HepG2 (cell line): ENCODE measurements at regions not wholly inside any gene's neighbourhood (a gene's known extent, or its start where the extent isn't known, plus 50 kb on each side); places are given as distances from the start of the nearest gene placed in this dataset.

Source experiments
- CBX1 ChIP-seq: IDR thresholded peaks from one replicate; pipeline ENCODE4 v1.6.1; 2016; ENCODE audit warnings: antibody characterized with exemption, low read depth
- CEBPB ChIP-seq: IDR thresholded peaks from 2 replicates; pipeline ENCODE4 v1.6.1; 2011; ENCODE audit warnings: low read depth, low read length, improper control_type of control experiment, borderline replicate concordance
- EED ChIP-seq: sonication (generic); formaldehyde crosslinking; IDR thresholded peaks from 2 replicates; pipeline ENCODE4 v1.5.0; 2020; ENCODE audit warnings: mild to moderate bottlenecking, missing genetic modification reagents
- ELF4 ChIP-seq: sonication (generic); formaldehyde crosslinking; IDR thresholded peaks from 2 replicates; pipeline ENCODE4 v1.5.0; 2020; ENCODE audit warnings: missing genetic modification reagents, mild to moderate bottlenecking, moderate library complexity, borderline replicate concordance
- FOXJ3 ChIP-seq: sonication (generic); formaldehyde crosslinking; IDR thresholded peaks from 2 replicates; pipeline ENCODE4 v1.4.0; 2020; ENCODE audit warnings: missing genetic modification reagents, mild to moderate bottlenecking, borderline replicate concordance
- LCORL ChIP-seq, 2 experiments: fragments of 450-650 bp in 1 of 2; sonication (generic) in 1 of 2; formaldehyde crosslinking in 1 of 2; IDR thresholded peaks; 2 replicates each; pipeline versions ENCODE4 v1.5.0 to v1.6.1; 2017 to 2020; ENCODE audit warnings: antibody characterized with exemption in 1 of 2, missing genetic modification reagents in 1 of 2
- MAZ ChIP-seq, 2 experiments: sonication (generic) in 1 of 2; formaldehyde crosslinking in 1 of 2; IDR thresholded peaks; 2 replicates each; pipeline versions ENCODE4 v1.5.0 to v1.6.1; 2012 to 2020; ENCODE audit warnings: low read depth in 2 of 2, mild to moderate bottlenecking in 2 of 2, borderline replicate concordance in 1 of 2, improper control_type of control experiment in 1 of 2, low read length in 1 of 2, missing genetic modification reagents in 1 of 2, moderate library complexity in 1 of 2
- MIXL1 ChIP-seq: IDR thresholded peaks from 2 replicates; pipeline ENCODE4 v1.6.1; 2016
- MTA1 ChIP-seq: sonication (generic); formaldehyde crosslinking; IDR thresholded peaks from 2 replicates; pipeline ENCODE4 v1.4.0; 2020; ENCODE audit warnings: missing genetic modification reagents, mild to moderate bottlenecking, borderline replicate concordance
- SNAPC2 ChIP-seq: sonication (generic); formaldehyde crosslinking; IDR thresholded peaks from 2 replicates; pipeline ENCODE4 v1.8.1; 2022; ENCODE audit warnings: mild to moderate bottlenecking, missing genetic modification reagents
- SPEN ChIP-seq: sonication (generic); formaldehyde crosslinking; IDR thresholded peaks from 2 replicates; pipeline ENCODE4 v1.5.1; 2020; ENCODE audit warnings: low read depth, mild to moderate bottlenecking, missing genetic modification reagents
- ZBTB4 ChIP-seq: sonication (generic); formaldehyde crosslinking; IDR thresholded peaks from 2 replicates; pipeline ENCODE4 v1.4.0; 2020; ENCODE audit warnings: missing genetic modification reagents, mild to moderate bottlenecking, borderline replicate concordance
- ZFP1 ChIP-seq: IDR thresholded peaks from 2 replicates; pipeline ENCODE4 v1.6.1; 2016
- ZNF142 ChIP-seq: sonication (generic); formaldehyde crosslinking; IDR thresholded peaks from 2 replicates; pipeline ENCODE4 v1.4.0; 2020; ENCODE audit warnings: missing genetic modification reagents
- ZNF232 ChIP-seq: sonication (generic); formaldehyde crosslinking; IDR thresholded peaks from 2 replicates; pipeline ENCODE4 v1.4.0; 2020; ENCODE audit warnings: missing genetic modification reagents, borderline replicate concordance
- ZNF275 ChIP-seq: sonication (generic); formaldehyde crosslinking; IDR thresholded peaks from 2 replicates; pipeline ENCODE4 v1.8.0; 2022; ENCODE audit warnings: missing genetic modification reagents, mild to moderate bottlenecking, inconsistent platforms, borderline replicate concordance
- ZNF777 ChIP-seq: sonication (generic); formaldehyde crosslinking; IDR thresholded peaks from 2 replicates; pipeline ENCODE4 v1.4.0; 2020; ENCODE audit warnings: missing genetic modification reagents
- ZSCAN31 ChIP-seq: sonication (generic); formaldehyde crosslinking; IDR thresholded peaks from 2 replicates; pipeline ENCODE4 v1.5.0; 2020; ENCODE audit warnings: low read depth, mild to moderate bottlenecking, missing genetic modification reagents

GRCh38 chr14:23883684-23884540, 69.7 kb upstream of the DHRS4 start (continued):
- TF ChIP-seq ZBTB4 (CRISPR knock-in tag) (no peak), ZNF777 (CRISPR knock-in tag) (no peak; the same call in 1 of the 2 replicates), ZNF275 (peak; percentile 68; the same call in 1 of the 2 replicates), CBX1 (no peak), SNAPC2 (peak; percentile 80; the same call in 1 of the 2 replicates), ZNF142 (CRISPR knock-in tag) (no peak), ZNF232 (CRISPR knock-in tag) (no peak), MTA1 (CRISPR knock-in tag) (no peak; the same call in 1 of the 2 replicates), SPEN (CRISPR knock-in tag) (peak; percentile 29; the same call in 1 of the 2 replicates), ZFP1 (peak; percentile 55; the same call in 1 of the 2 replicates), CEBPB (peak; percentile 97), LCORL (IDR thresholded peaks at IDR 0.05) (peak; percentile 94), LCORL (CRISPR knock-in tag; IDR thresholded peaks at IDR 0.05) (peak; percentile 94), ELF4 (0 out of 2 replicates have a peak, but pooled peaks have one; percentile 3), EED (no peak), MIXL1 (CRISPR knock-in tag) (peak; percentile 97), ZSCAN31 (CRISPR knock-in tag) (peak; percentile 53; the same call in 1 of the 2 replicates), FOXJ3 (CRISPR knock-in tag) (peak; percentile 97), MAZ (IDR thresholded peaks at IDR 0.05; ENCODE audit: borderline replicate concordance, low read depth, low read length) (no peak), MAZ (CRISPR knock-in tag; IDR thresholded peaks at IDR 0.05; ENCODE audit: low read depth) (peak; percentile 55; the same call in 1 of the 2 replicates)
